ENCODE measurements at regions not wholly inside any gene's neighbourhood (a gene's known extent, or its start where the extent isn't known, plus 50 kb on each side); places are given as distances from the start of the nearest gene placed in this dataset.
A peak's percentile ranks its signal among the peaks of the same experiment; 100 is the strongest.

GRCh38 chr20:22490287-22491193, 93.8 kb downstream of the FOXA2 start (continued):
- TF ChIP-seq, protein P1, sequence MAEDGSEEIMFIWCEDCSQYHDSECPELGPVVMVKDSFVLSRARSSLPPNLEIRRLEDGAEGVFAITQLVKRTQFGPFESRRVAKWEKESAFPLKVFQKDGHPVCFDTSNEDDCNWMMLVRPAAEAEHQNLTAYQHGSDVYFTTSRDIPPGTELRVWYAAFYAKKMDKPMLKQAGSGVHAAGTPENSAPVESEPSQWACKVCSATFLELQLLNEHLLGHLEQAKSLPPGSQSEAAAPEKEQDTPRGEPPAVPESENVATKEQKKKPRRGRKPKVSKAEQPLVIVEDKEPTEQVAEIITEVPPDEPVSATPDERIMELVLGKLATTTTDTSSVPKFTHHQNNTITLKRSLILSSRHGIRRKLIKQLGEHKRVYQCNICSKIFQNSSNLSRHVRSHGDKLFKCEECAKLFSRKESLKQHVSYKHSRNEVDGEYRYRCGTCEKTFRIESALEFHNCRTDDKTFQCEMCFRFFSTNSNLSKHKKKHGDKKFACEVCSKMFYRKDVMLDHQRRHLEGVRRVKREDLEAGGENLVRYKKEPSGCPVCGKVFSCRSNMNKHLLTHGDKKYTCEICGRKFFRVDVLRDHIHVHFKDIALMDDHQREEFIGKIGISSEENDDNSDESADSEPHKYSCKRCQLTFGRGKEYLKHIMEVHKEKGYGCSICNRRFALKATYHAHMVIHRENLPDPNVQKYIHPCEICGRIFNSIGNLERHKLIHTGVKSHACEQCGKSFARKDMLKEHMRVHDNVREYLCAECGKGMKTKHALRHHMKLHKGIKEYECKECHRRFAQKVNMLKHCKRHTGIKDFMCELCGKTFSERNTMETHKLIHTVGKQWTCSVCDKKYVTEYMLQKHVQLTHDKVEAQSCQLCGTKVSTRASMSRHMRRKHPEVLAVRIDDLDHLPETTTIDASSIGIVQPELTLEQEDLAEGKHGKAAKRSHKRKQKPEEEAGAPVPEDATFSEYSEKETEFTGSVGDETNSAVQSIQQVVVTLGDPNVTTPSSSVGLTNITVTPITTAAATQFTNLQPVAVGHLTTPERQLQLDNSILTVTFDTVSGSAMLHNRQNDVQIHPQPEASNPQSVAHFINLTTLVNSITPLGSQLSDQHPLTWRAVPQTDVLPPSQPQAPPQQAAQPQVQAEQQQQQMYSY (CRISPR knock-in tag; IDR thresholded peaks at IDR 0.05), result no peak
- TF ChIP-seq FOXM1 (CRISPR knock-in tag; IDR thresholded peaks at IDR 0.05) (no peak), HOXA3 (CRISPR knock-in tag; IDR thresholded peaks at IDR 0.05) (peak; percentile 92), FIP1L1 (IDR thresholded peaks at IDR 0.05; ENCODE audit: borderline replicate concordance, insufficient read depth, low read depth, low read length) (0 out of 2 replicates have a peak, but pooled peaks have one; percentile 36), SRY (CRISPR knock-in tag; IDR thresholded peaks at IDR 0.05) (0 out of 2 replicates have a peak, but pooled peaks have one; percentile 65), SRSF1 (optimal IDR thresholded peaks at IDR 0.05; ENCODE audit: low read depth, low read length) (peak; percentile 61), ZNF101 (CRISPR knock-in tag; IDR thresholded peaks at IDR 0.05; ENCODE audit: borderline replicate concordance, low read depth) (no peak), MEIS2 (CRISPR knock-in tag; IDR thresholded peaks at IDR 0.05) (peak; percentile 94), RBFOX2 (IDR thresholded peaks at IDR 0.05; ENCODE audit: low read depth, low read length) (peak; percentile 56), AGO2 (optimal IDR thresholded peaks at IDR 0.05; ENCODE audit: low read depth, low read length) (no peak), NONO (IDR thresholded peaks at IDR 0.05) (no peak), NONO (CRISPR knock-in tag; conservative IDR thresholded peaks at IDR 0.05) (peak; percentile 97), HES4 (CRISPR knock-in tag; IDR thresholded peaks at IDR 0.05; ENCODE audit: borderline replicate concordance) (no peak), RCOR2 (CRISPR knock-in tag; IDR thresholded peaks at IDR 0.05) (peak; percentile 52), ZMYM3 (CRISPR knock-in tag; IDR thresholded peaks at IDR 0.05) (peak; percentile 53; the same call in 1 of the 2 replicates), NR2F2 (IDR thresholded peaks at IDR 0.05; ENCODE audit: borderline replicate concordance, low read depth) (peak; percentile 51), ZZZ3 (CRISPR knock-in tag; IDR thresholded peaks at IDR 0.05; ENCODE audit: borderline replicate concordance) (0 out of 2 replicates have a peak, but pooled peaks have one; percentile 31), CCAR2 (optimal IDR thresholded peaks at IDR 0.05; ENCODE audit: low read depth, low read length) (no peak), MLLT10 (CRISPR knock-in tag; IDR thresholded peaks at IDR 0.05) (no peak)
- TF ChIP-seq, protein P2, sequence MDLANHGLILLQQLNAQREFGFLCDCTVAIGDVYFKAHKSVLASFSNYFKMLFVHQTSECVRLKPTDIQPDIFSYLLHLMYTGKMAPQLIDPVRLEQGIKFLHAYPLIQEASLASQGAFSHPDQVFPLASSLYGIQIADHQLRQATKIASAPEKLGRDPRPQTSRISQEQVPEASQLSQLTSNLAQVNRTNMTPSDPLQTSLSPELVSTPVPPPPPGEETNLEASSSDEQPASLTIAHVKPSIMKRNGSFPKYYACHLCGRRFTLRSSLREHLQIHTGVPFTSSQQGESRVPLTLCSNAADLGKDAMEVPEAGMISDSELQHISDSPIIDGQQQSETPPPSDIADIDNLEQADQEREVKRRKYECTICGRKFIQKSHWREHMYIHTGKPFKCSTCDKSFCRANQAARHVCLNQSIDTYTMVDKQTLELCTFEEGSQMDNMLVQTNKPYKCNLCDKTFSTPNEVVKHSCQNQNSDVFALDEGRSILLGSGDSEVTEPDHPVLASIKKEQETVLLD (CRISPR knock-in tag; IDR thresholded peaks at IDR 0.05; ENCODE audit: low read depth), result 0 out of 2 replicates have a peak, but pooled peaks have one; percentile 34
- TF ChIP-seq, protein P3, sequence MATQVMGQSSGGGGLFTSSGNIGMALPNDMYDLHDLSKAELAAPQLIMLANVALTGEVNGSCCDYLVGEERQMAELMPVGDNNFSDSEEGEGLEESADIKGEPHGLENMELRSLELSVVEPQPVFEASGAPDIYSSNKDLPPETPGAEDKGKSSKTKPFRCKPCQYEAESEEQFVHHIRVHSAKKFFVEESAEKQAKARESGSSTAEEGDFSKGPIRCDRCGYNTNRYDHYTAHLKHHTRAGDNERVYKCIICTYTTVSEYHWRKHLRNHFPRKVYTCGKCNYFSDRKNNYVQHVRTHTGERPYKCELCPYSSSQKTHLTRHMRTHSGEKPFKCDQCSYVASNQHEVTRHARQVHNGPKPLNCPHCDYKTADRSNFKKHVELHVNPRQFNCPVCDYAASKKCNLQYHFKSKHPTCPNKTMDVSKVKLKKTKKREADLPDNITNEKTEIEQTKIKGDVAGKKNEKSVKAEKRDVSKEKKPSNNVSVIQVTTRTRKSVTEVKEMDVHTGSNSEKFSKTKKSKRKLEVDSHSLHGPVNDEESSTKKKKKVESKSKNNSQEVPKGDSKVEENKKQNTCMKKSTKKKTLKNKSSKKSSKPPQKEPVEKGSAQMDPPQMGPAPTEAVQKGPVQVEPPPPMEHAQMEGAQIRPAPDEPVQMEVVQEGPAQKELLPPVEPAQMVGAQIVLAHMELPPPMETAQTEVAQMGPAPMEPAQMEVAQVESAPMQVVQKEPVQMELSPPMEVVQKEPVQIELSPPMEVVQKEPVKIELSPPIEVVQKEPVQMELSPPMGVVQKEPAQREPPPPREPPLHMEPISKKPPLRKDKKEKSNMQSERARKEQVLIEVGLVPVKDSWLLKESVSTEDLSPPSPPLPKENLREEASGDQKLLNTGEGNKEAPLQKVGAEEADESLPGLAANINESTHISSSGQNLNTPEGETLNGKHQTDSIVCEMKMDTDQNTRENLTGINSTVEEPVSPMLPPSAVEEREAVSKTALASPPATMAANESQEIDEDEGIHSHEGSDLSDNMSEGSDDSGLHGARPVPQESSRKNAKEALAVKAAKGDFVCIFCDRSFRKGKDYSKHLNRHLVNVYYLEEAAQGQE (IDR thresholded peaks at IDR 0.05; ENCODE audit: borderline replicate concordance in 1 of 2, low read depth in 1 of 2, low read length in 2 of 2), result peak; percentile 17 to 74

Data from HepG2 (cell line).